HG02759 (cell line): ENCODE measurements at regions not wholly inside any gene's neighbourhood (a gene's known extent, or its start where the extent isn't known, plus 50 kb on each side); places are given as distances from the start of the nearest gene placed in this dataset.

Experiments
- ATAC-seq: cut with Tn5 transposase; IDR thresholded peaks from one replicate; pipeline ENCODE4 v1.9.1; 2021; ENCODE audit warnings: mild to moderate bottlenecking, moderate library complexity; ENCODE audit not compliant: unreplicated experiment

- no peak for ATAC-seq
Measured at GRCh38 chr16:7103056-7103455, 229.6 kb upstream of the RBFOX1 start.

GRCh38 chr16:7101054-7101453 lies 231.6 kb upstream of the RBFOX1 start:
- ATAC-seq = no peak

- no peak for ATAC-seq
Measured at GRCh38 chr16:7097518-7097917, 235.1 kb upstream of the RBFOX1 start.

- ATAC-seq = no peak
Measured at GRCh38 chr16:7093511-7093910, 239.1 kb upstream of the RBFOX1 start.

GRCh38 chr16:7090628-7091115 lies 242.0 kb upstream of the RBFOX1 start:
- ATAC-seq = no peak

- no peak for ATAC-seq
Measured at GRCh38 chr16:7089751-7090150, 242.9 kb upstream of the RBFOX1 start.

GRCh38 chr16:7088711-7089110 lies 243.9 kb upstream of the RBFOX1 start:
- no peak for ATAC-seq

- no peak for ATAC-seq
Measured at GRCh38 chr16:7086822-7087616, 245.6 kb upstream of the RBFOX1 start.

- no peak for ATAC-seq
Measured at GRCh38 chr16:7085776-7086175, 246.9 kb upstream of the RBFOX1 start.

GRCh38 chr16:7083096-7083495 lies 249.5 kb upstream of the RBFOX1 start:
- no peak for ATAC-seq

- no peak for ATAC-seq
Measured at GRCh38 chr16:7077636-7078035, 255.0 kb upstream of the RBFOX1 start.

- ATAC-seq = no peak
Measured at GRCh38 chr16:7074715-7075114, 257.9 kb upstream of the RBFOX1 start.

GRCh38 chr16:7057458-7057857 lies 275.2 kb upstream of the RBFOX1 start:
- ATAC-seq = no peak

GRCh38 chr16:7055443-7055842 lies 277.2 kb upstream of the RBFOX1 start:
- no peak for ATAC-seq

GRCh38 chr16:7051591-7052349 lies 280.9 kb upstream of the RBFOX1 start:
- ATAC-seq = no peak

- ATAC-seq = no peak
Measured at GRCh38 chr16:7044331-7044730, 288.3 kb upstream of the RBFOX1 start.

GRCh38 chr16:7038475-7038874 lies 294.2 kb upstream of the RBFOX1 start:
- ATAC-seq = no peak

- ATAC-seq = no peak
Measured at GRCh38 chr16:7037495-7037894, 295.1 kb upstream of the RBFOX1 start.

GRCh38 chr16:7031031-7031430 lies 301.6 kb upstream of the RBFOX1 start:
- ATAC-seq = no peak

GRCh38 chr16:7027401-7027800 lies 305.2 kb upstream of the RBFOX1 start:
- ATAC-seq = no peak

GRCh38 chr16:7026639-7027038 lies 306.0 kb upstream of the RBFOX1 start:
- no peak for ATAC-seq

GRCh38 chr16:7025616-7026190 lies 306.9 kb upstream of the RBFOX1 start:
- ATAC-seq = no peak
